Lung (tissue), 11 donors: ENCODE measurements at regions not wholly inside any gene's neighbourhood (a gene's known extent, or its start where the extent isn't known, plus 50 kb on each side); places are given as distances from the start of the nearest gene placed in this dataset.
"Not testable (repeated sequence)": the region's sequence is repeated elsewhere in the genome, so short reads cannot be mapped to it uniquely, and the experiment has no call there.

Source experiments
- ATAC-seq: fragments of 200-7000 bp; cut with Tn5 transposase; one replicate; pipeline ENCODE4 v1.9.1; 2020; ENCODE audit warnings: moderate number of reproducible peaks; ENCODE audit not compliant: insufficient read depth, low FRiP score
- DNase-seq, 3 donors: peaks; one replicate each; pipeline ENCODE4 v3.0.0-alpha.2; 2013 to 2017
- H3K27ac ChIP-seq, 2 donors: one replicate each; pipeline ENCODE4 v1.5.1; 2013; ENCODE audit warnings: mild to moderate bottlenecking in 2 of 2, moderate library complexity in 2 of 2, control low read depth in 1 of 2, inconsistent platforms in 1 of 2, low read depth in 1 of 2, low read length in 1 of 2
- H3K27me3 ChIP-seq, 3 donors: one replicate each; pipeline ENCODE4 v1.5.1; 2013; ENCODE audit warnings: low read length in 2 of 3; ENCODE audit not compliant: control insufficient read depth in 3 of 3, insufficient read depth in 3 of 3
- H3K36me3 ChIP-seq, 4 donors: one replicate each; pipeline ENCODE4 v1.5.1; 2013; ENCODE audit warnings: low read length in 4 of 4, mild to moderate bottlenecking in 1 of 4, moderate library complexity in 1 of 4; ENCODE audit not compliant: control insufficient read depth in 4 of 4, insufficient read depth in 4 of 4
- H3K4me1 ChIP-seq, 5 donors: one replicate each; pipeline ENCODE4 v1.5.1; 2013; ENCODE audit warnings: low read length in 5 of 5, mild to moderate bottlenecking in 2 of 5, moderate library complexity in 1 of 5; ENCODE audit not compliant: control insufficient read depth in 5 of 5, insufficient read depth in 5 of 5
- H3K4me3 ChIP-seq: one replicate; pipeline ENCODE4 v1.5.1; 2013; ENCODE audit warnings: mild to moderate bottlenecking, control low read depth, moderate library complexity
- H3K9ac ChIP-seq, 2 donors: one replicate each; pipeline ENCODE4 v1.5.1; 2013; ENCODE audit warnings: low read length in 2 of 2, control low read depth in 1 of 2; ENCODE audit not compliant: insufficient read depth in 1 of 2
- H3K9me3 ChIP-seq, 4 donors: one replicate each; pipeline ENCODE4 v1.5.1; 2013; ENCODE audit warnings: low read length in 3 of 4, mild to moderate bottlenecking in 1 of 4, moderate library complexity in 1 of 4; ENCODE audit not compliant: control insufficient read depth in 4 of 4, insufficient read depth in 3 of 4
- CTCF ChIP-seq: IDR thresholded peaks from 2 replicates; pipeline ENCODE4 v1.5.1; 2012; ENCODE audit warnings: mild to moderate bottlenecking; ENCODE audit errors: control extremely low read depth, extremely low read depth
- WGBS, 2 donors: extraction: QIAGEN DNeasy Blood & Tissue Kit; methylation state at CpG; one replicate each; pipeline ENCODE4 v1.1.7; 2013; 5-methylcytosine and 5-hydroxymethylcytosine counted together
- donor health status: control.
- donor health status: control.
- donor health status: Bipolar disorder and iron deficiency.
- donor health status: healthy.
- donor health status: DM: yes; HTN: yes; CAD: no.

- ATAC-seq (no peak), DNase-seq (no peak)
- H3K36me3 ChIP-seq: no peaks in the 10 kb centered on the region
- no peaks in the 10 kb centered on the region for H3K9me3 ChIP-seq
- no peak overlapping the region for H3K27ac ChIP-seq
- 70 to 86% methylated on average over 2 of the region's 2 CpGs for WGBS, 2 donors
- no peaks in the 10 kb centered on the region for H3K4me1 ChIP-seq
- no peak overlapping the region for H3K9ac ChIP-seq
- no peak for TF ChIP-seq CTCF
- no peaks in the 10 kb centered on the region for H3K27me3 ChIP-seq
- H3K4me3 ChIP-seq: no peak overlapping the region
These were observed 143.2 kb upstream of the DCAF8L1 start for GRCh38 chrX:28124416-28124815.

GRCh38 chrX:28120580-28121245, 139.5 kb upstream of the DCAF8L1 start:
- not testable (repeated sequence) for H3K4me3 ChIP-seq, H3K4me1 ChIP-seq, H3K9me3 ChIP-seq, ATAC-seq, H3K9ac ChIP-seq, DNase-seq, H3K27ac ChIP-seq, H3K36me3 ChIP-seq, H3K27me3 ChIP-seq
- WGBS, 2 donors: 91 to 95% methylated on average over 8 of the region's 8 CpGs

- DNase-seq (no peak), ATAC-seq (no peak)
- no peak overlapping the region for H3K27ac ChIP-seq
- H3K27me3 ChIP-seq: no peaks in the 10 kb centered on the region
- WGBS, 2 donors: 65 to 86% methylated on average over 4 of the region's 4 CpGs
- H3K4me1 ChIP-seq: no peaks in the 10 kb centered on the region
- no peak overlapping the region for H3K9ac ChIP-seq
- H3K9me3 ChIP-seq: no peaks in the 10 kb centered on the region
- no peak overlapping the region for H3K4me3 ChIP-seq
- TF ChIP-seq CTCF: no peak
- no peaks in the 10 kb centered on the region for H3K36me3 ChIP-seq
These were observed 138.8 kb upstream of the DCAF8L1 start for GRCh38 chrX:28120072-28120471.

GRCh38 chrX:28108186-28108945, 127.1 kb upstream of the DCAF8L1 start:
- Histone ChIP-seq H3K36me3 (no peaks in the 10 kb centered on the region), H3K4me3 (no peak overlapping the region), H3K27ac (no peak overlapping the region), H3K4me1 (no peaks in the 10 kb centered on the region), H3K9ac (no peak overlapping the region), H3K27me3 (no peaks in the 10 kb centered on the region), H3K9me3 (no peaks in the 10 kb centered on the region)
- DNase-seq (peak in 2 of 3 donors; percentile 78 to 82), ATAC-seq (no peak)
- WGBS, 2 donors: 40 to 59% methylated on average over 1 of the region's 1 CpG
- no peak for TF ChIP-seq CTCF
